Activated B cell treated with CpG ODN at 0.5 μM for 24 hours (primary cell): ENCODE measurements at regions not wholly inside any gene's neighbourhood (a gene's known extent, or its start where the extent isn't known, plus 50 kb on each side); places are given as distances from the start of the nearest gene placed in this dataset.

ENCODE experiments used
- ATAC-seq: fragments of 200-7000 bp; cut with Tn5 transposase; one replicate; pipeline ENCODE4 v1.10.0; 2021; ENCODE audit warnings: low read depth, mild to moderate bottlenecking, moderate library complexity
- CTCF ChIA-PET: fragments of 350-600 bp; sonication (Branson Sonifier 250); formaldehyde crosslinking; loops from one replicate; lab custom pipeline; 2021; ENCODE audit warnings: antibody characterized with exemption; lab: Charles Lee
- POLR2A ChIA-PET: fragments of 350-600 bp; sonication (Branson Sonifier 250); formaldehyde crosslinking; loops from one replicate; lab custom pipeline; 2021; ENCODE audit warnings: antibody characterized with exemption; lab: Charles Lee
- DNase-seq: peaks from one replicate; pipeline ENCODE4 v3.0.0; 2022
- H3K27ac Mint-ChIP-seq: one replicate; pipeline ENCODE4 v1.8.0; 2020; ENCODE audit warnings: mixed read lengths
- H3K27me3 Mint-ChIP-seq: one replicate; pipeline ENCODE4 v1.8.0; 2021; ENCODE audit warnings: mixed read lengths
- H3K36me3 Mint-ChIP-seq: one replicate; pipeline ENCODE4 v1.8.0; 2021; ENCODE audit warnings: low read depth, mixed read lengths
- H3K4me1 Mint-ChIP-seq: one replicate; pipeline ENCODE4 v1.8.0; 2021; ENCODE audit warnings: mixed read lengths
- H3K4me3 Mint-ChIP-seq: one replicate; pipeline ENCODE4 v1.8.0; 2020; ENCODE audit warnings: mild to moderate bottlenecking, mixed read lengths
- H3K9me3 Mint-ChIP-seq: one replicate; pipeline ENCODE4 v1.8.0; 2020; ENCODE audit warnings: mixed read lengths
- intact Hi-C: fragments of 100-400 bp; cut with micrococcal nuclease; formaldehyde crosslinking; loops from one replicate; pipeline ENCODE4 v1.15.1; 2024
- TF ChIP-seq, protein P1 (sequence below): fragments of 200-600 bp; IDR thresholded peaks from one replicate; pipeline ENCODE4 v1.8.0; 2022; ENCODE audit warnings: antibody characterized with exemption, mild to moderate bottlenecking

- ChIA-PET POLR2A (no interaction called here), CTCF (no interaction called here)
- intact Hi-C loops: no loop called here
- Mint-ChIP-seq H3K9me3 (no peaks in the 10 kb centered on the region), H3K4me3 (no peak overlapping the region), H3K27ac (no peak overlapping the region), H3K27me3 (no peaks in the 10 kb centered on the region), H3K36me3 (no peaks in the 10 kb centered on the region), H3K4me1 (no peaks in the 10 kb centered on the region)
- TF ChIP-seq, protein P1, sequence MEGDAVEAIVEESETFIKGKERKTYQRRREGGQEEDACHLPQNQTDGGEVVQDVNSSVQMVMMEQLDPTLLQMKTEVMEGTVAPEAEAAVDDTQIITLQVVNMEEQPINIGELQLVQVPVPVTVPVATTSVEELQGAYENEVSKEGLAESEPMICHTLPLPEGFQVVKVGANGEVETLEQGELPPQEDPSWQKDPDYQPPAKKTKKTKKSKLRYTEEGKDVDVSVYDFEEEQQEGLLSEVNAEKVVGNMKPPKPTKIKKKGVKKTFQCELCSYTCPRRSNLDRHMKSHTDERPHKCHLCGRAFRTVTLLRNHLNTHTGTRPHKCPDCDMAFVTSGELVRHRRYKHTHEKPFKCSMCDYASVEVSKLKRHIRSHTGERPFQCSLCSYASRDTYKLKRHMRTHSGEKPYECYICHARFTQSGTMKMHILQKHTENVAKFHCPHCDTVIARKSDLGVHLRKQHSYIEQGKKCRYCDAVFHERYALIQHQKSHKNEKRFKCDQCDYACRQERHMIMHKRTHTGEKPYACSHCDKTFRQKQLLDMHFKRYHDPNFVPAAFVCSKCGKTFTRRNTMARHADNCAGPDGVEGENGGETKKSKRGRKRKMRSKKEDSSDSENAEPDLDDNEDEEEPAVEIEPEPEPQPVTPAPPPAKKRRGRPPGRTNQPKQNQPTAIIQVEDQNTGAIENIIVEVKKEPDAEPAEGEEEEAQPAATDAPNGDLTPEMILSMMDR: no peak
- no peak for ATAC-seq
- DNase-seq: no peak
Measured at GRCh38 chr11:98090861-98091505, 929.8 kb upstream of the CNTN5 start.

DNA sequence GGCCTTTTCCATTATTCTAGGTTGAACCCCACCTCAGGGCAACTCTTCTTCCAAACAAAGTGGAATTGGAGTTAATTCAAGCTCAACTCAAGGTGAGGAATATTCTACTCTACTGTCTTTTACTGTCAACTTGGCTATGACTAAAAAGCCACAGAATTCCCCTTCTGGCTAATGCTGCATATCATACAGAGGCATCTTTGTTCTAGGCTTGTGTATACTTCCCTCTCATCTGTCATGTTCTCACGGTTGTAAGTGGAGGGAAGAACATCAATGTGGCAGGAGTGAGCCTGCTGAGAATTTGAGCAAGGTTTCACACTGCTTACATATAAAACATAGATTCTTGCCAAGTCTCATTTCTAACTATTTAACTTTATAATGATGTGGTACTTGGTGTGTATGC is 921.4 kb upstream of the CNTN5 start:
- peaks cover 3% of the 10 kb centered on the region for H3K9me3 Mint-ChIP-seq
- ATAC-seq: no peak
- H3K4me1 Mint-ChIP-seq: no peaks in the 10 kb centered on the region
- H3K27ac Mint-ChIP-seq: no peak overlapping the region
- DNase-seq: no peak
- no peak overlapping the region for H3K4me3 Mint-ChIP-seq
- TF ChIP-seq, protein P1: no peak
- intact Hi-C loops: no loop called here
- H3K27me3 Mint-ChIP-seq: no peaks in the 10 kb centered on the region
- no peaks in the 10 kb centered on the region for H3K36me3 Mint-ChIP-seq
- ChIA-PET POLR2A (no interaction called here), CTCF (no interaction called here)

- ChIA-PET POLR2A (no interaction called here), CTCF (no interaction called here)
- Mint-ChIP-seq H3K27ac (no peak overlapping the region), H3K4me3 (no peak overlapping the region), H3K9me3 (peaks cover 3% of the 10 kb centered on the region), H3K4me1 (no peaks in the 10 kb centered on the region), H3K36me3 (no peaks in the 10 kb centered on the region), H3K27me3 (no peaks in the 10 kb centered on the region)
- ATAC-seq: no peak
- TF ChIP-seq, protein P1: no peak
- intact Hi-C loops: no loop called here
- DNase-seq: no peak
Measured at GRCh38 chr11:98100689-98101088, 920.1 kb upstream of the CNTN5 start.

DNA sequence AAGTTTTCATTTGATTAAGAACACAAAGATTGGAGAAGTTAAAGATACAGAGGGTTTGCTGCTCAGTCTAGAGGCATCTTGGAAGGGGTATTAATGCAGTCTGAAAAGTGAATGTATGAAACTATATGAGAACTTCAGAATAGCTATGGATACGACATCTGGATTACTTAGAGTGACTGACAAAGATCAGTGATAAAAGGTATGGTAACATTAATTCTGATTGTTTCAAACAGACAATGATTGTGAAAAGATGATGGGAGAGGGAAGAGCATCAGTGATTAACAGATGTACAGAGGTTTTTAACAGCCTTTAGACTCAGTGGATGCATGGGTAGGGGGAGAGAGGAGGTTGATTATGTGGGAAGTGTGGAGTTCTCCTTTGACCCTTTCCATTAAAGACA is 919.4 kb upstream of the CNTN5 start:
- CTCF ChIA-PET: no interaction called here
- intact Hi-C loops: no loop called here
- H3K27me3 Mint-ChIP-seq: no peaks in the 10 kb centered on the region
- no peaks in the 10 kb centered on the region for H3K36me3 Mint-ChIP-seq
- no peak overlapping the region for H3K4me3 Mint-ChIP-seq
- POLR2A ChIA-PET: no interaction called here
- TF ChIP-seq, protein P1: no peak
- ATAC-seq: no peak
- H3K27ac Mint-ChIP-seq: no peak overlapping the region
- H3K4me1 Mint-ChIP-seq: no peaks in the 10 kb centered on the region
- H3K9me3 Mint-ChIP-seq: peaks cover 3% of the 10 kb centered on the region
- DNase-seq: no peak

GRCh38 chr11:98104249-98104648 is 916.5 kb upstream of the CNTN5 start:
- intact Hi-C loops: no loop called here
- DNase-seq (no peak), ATAC-seq (no peak)
- H3K4me1 Mint-ChIP-seq: no peaks in the 10 kb centered on the region
- no peaks in the 10 kb centered on the region for H3K9me3 Mint-ChIP-seq
- no peak overlapping the region for H3K4me3 Mint-ChIP-seq
- CTCF ChIA-PET: no interaction called here
- no peaks in the 10 kb centered on the region for H3K36me3 Mint-ChIP-seq
- TF ChIP-seq, protein P1: no peak
- POLR2A ChIA-PET: no interaction called here
- H3K27me3 Mint-ChIP-seq: no peaks in the 10 kb centered on the region
- H3K27ac Mint-ChIP-seq: no peak overlapping the region
